Liver (tissue), 8 donors: ENCODE measurements at regions not wholly inside any gene's neighbourhood (a gene's known extent, or its start where the extent isn't known, plus 50 kb on each side); places are given as distances from the start of the nearest gene placed in this dataset.

Experiments
- DNase-seq: peaks from one replicate; pipeline ENCODE4 v3.0.0-alpha.2; 2017; ENCODE audit warnings: low spot score
- H3K27ac ChIP-seq, 2 donors: one replicate each; pipeline ENCODE4 v1.7.0; 2013; ENCODE audit warnings: inconsistent platforms in 2 of 2, low read length in 2 of 2, control low read depth in 1 of 2, low read depth in 1 of 2, mild to moderate bottlenecking in 1 of 2
- H3K27me3 ChIP-seq, 4 donors: one replicate each; pipeline versions ENCODE4 v1.6.1 to v1.7.0; 2013; ENCODE audit warnings: low read length in 3 of 4, inconsistent platforms in 1 of 4, mild to moderate bottlenecking in 1 of 4, moderate library complexity in 1 of 4; ENCODE audit not compliant: control insufficient read depth in 4 of 4, insufficient read depth in 4 of 4
- H3K36me3 ChIP-seq, 4 donors: one replicate each; pipeline versions ENCODE4 v1.6.1 to v1.7.0; 2013; ENCODE audit warnings: low read length in 3 of 4, mild to moderate bottlenecking in 3 of 4, low read depth in 1 of 4, moderate library complexity in 1 of 4; ENCODE audit not compliant: control insufficient read depth in 4 of 4, insufficient read depth in 3 of 4
- H3K4me1 ChIP-seq, 4 donors: one replicate each; pipeline versions ENCODE4 v1.6.1 to v1.7.0; 2013; ENCODE audit warnings: low read length in 3 of 4, mild to moderate bottlenecking in 3 of 4, moderate library complexity in 1 of 4; ENCODE audit not compliant: control insufficient read depth in 4 of 4, insufficient read depth in 4 of 4
- H3K4me3 ChIP-seq, 3 donors: one replicate each; pipeline versions ENCODE4 v1.6.1 to v1.7.0; 2013; ENCODE audit warnings: low read length in 3 of 3, control low read depth in 1 of 3, low read depth in 1 of 3, mild to moderate bottlenecking in 1 of 3
- H3K9ac ChIP-seq, 2 donors: one replicate each; pipeline ENCODE4 v1.7.0; 2013; ENCODE audit warnings: low read length in 2 of 2, mild to moderate bottlenecking in 2 of 2, moderate library complexity in 2 of 2, control low read depth in 1 of 2, low read depth in 1 of 2
- H3K9me3 ChIP-seq, 4 donors: one replicate each; pipeline versions ENCODE4 v1.6.1 to v1.7.0; 2013; ENCODE audit warnings: low read length in 3 of 4; ENCODE audit not compliant: control insufficient read depth in 4 of 4
- ATF3 ChIP-seq: IDR thresholded peaks from 2 replicates; pipeline ENCODE4 v1.6.1; 2016; ENCODE audit warnings: antibody characterized with exemption
- EGR1 ChIP-seq, 2 donors: IDR thresholded peaks; 2 replicates each; pipeline ENCODE4 v1.6.1; 2016 to 2018; ENCODE audit warnings: antibody characterized with exemption in 2 of 2, low read depth in 2 of 2
- FOXA1 ChIP-seq: IDR thresholded peaks from 2 replicates; pipeline ENCODE4 v1.6.1; 2016; ENCODE audit warnings: antibody characterized with exemption
- FOXA2 ChIP-seq: IDR thresholded peaks from 2 replicates; pipeline ENCODE4 v1.6.1; 2016; ENCODE audit warnings: antibody characterized with exemption
- GABPA ChIP-seq, 2 donors: IDR thresholded peaks in 1 of 2; conservative IDR thresholded peaks in 1 of 2; 2 replicates each; pipeline ENCODE4 v1.6.1; 2016; ENCODE audit warnings: antibody characterized with exemption in 2 of 2, mild to moderate bottlenecking in 1 of 2, moderate library complexity in 1 of 2
- HNF4A ChIP-seq, 2 donors: conservative IDR thresholded peaks; 2 replicates each; pipeline ENCODE4 v1.6.1; 2016; ENCODE audit warnings: antibody characterized with exemption in 2 of 2, mild to moderate bottlenecking in 2 of 2
- HNF4G ChIP-seq: IDR thresholded peaks from 2 replicates; pipeline ENCODE4 v1.6.1; 2016; ENCODE audit warnings: antibody characterized with exemption
- JUND ChIP-seq, 2 donors: IDR thresholded peaks; 2 replicates each; pipeline ENCODE4 v1.6.1; 2016; ENCODE audit warnings: antibody characterized with exemption in 2 of 2
- NR2F2 ChIP-seq: IDR thresholded peaks from 2 replicates; pipeline ENCODE4 v1.6.1; 2016; ENCODE audit warnings: antibody characterized with exemption
- RAD21 ChIP-seq, 2 donors: IDR thresholded peaks; 2 replicates each; pipeline ENCODE4 v1.6.1; 2016; ENCODE audit warnings: antibody characterized with exemption in 2 of 2, mild to moderate bottlenecking in 2 of 2
- RXRA ChIP-seq, 2 donors: IDR thresholded peaks; 2 replicates each; pipeline ENCODE4 v1.6.1; 2017 to 2018; ENCODE audit warnings: antibody characterized with exemption in 2 of 2, mild to moderate bottlenecking in 1 of 2
- SP1 ChIP-seq: IDR thresholded peaks from 2 replicates; pipeline ENCODE4 v1.6.1; 2018; ENCODE audit warnings: antibody characterized with exemption, mild to moderate bottlenecking
- TAF1 ChIP-seq: conservative IDR thresholded peaks from 2 replicates; pipeline ENCODE4 v1.6.1; 2016; ENCODE audit warnings: antibody characterized with exemption, mild to moderate bottlenecking
- YY1 ChIP-seq: IDR thresholded peaks from 2 replicates; pipeline ENCODE4 v1.6.1; 2016; ENCODE audit warnings: antibody characterized with exemption, mild to moderate bottlenecking
- ZBTB33 ChIP-seq: IDR thresholded peaks from 2 replicates; pipeline ENCODE4 v1.6.1; 2016; ENCODE audit warnings: antibody characterized with exemption
- WGBS: extraction: QIAGEN DNeasy Blood & Tissue Kit; methylation state at CpG from one replicate; pipeline ENCODE4 v1.1.7; 2013; 5-methylcytosine and 5-hydroxymethylcytosine counted together
- TF ChIP-seq, protein P1 (sequence below): IDR thresholded peaks from 2 replicates; pipeline ENCODE4 v1.6.1; 2016; ENCODE audit warnings: antibody characterized with exemption, mild to moderate bottlenecking
- TF ChIP-seq, protein P2 (sequence below): IDR thresholded peaks from 2 replicates; pipeline ENCODE4 v1.6.1; 2016; ENCODE audit warnings: antibody characterized with exemption
- TF ChIP-seq, protein P3 (sequence below): fragments of 150-350 bp; IDR thresholded peaks from 2 replicates; pipeline ENCODE4 v1.5.1; 2017; ENCODE audit warnings: improper control_type of control experiment, low read depth, low read length; ENCODE audit not compliant: missing input control
- donor health status: healthy.
- donor health status: healthy.
- donor health status: healthy.
- donor health status: healthy.
- donor health status: healthy.

GRCh38 chr13:99686944-99687411 lies 185.7 kb downstream of the TM9SF2 start:
- Histone ChIP-seq H3K27ac (no peak overlapping the region), H3K9me3 (no peaks in the 10 kb centered on the region)
- DNase-seq: no peak

More at GRCh38 chr13:99686944-99687411, 185.7 kb downstream of the TM9SF2 start:
- H3K27me3 ChIP-seq: no peaks in the 10 kb centered on the region
- no peak overlapping the region for H3K9ac ChIP-seq
- WGBS: 74% methylated on average over 6 of the region's 6 CpGs
- H3K4me1 ChIP-seq: no peaks in the 10 kb centered on the region
- TF ChIP-seq HNF4G (no peak), FOXA2 (no peak), EGR1 (IDR thresholded peaks at IDR 0.05; ENCODE audit: low read depth in 2 of 2) (no peak), GABPA (IDR thresholded peaks at IDR 0.05 in 1 of 2, conservative IDR thresholded peaks at IDR 0.05 in 1 of 2) (no peak), ZBTB33 (no peak), JUND (IDR thresholded peaks at IDR 0.05) (no peak), YY1 (no peak), SP1 (no peak), RAD21 (IDR thresholded peaks at IDR 0.05) (no peak), FOXA1 (no peak), RXRA (IDR thresholded peaks at IDR 0.05) (no peak), HNF4A (conservative IDR thresholded peaks at IDR 0.05) (no peak), TAF1 (no peak), NR2F2 (no peak), ATF3 (no peak)
- TF ChIP-seq, protein P1, sequence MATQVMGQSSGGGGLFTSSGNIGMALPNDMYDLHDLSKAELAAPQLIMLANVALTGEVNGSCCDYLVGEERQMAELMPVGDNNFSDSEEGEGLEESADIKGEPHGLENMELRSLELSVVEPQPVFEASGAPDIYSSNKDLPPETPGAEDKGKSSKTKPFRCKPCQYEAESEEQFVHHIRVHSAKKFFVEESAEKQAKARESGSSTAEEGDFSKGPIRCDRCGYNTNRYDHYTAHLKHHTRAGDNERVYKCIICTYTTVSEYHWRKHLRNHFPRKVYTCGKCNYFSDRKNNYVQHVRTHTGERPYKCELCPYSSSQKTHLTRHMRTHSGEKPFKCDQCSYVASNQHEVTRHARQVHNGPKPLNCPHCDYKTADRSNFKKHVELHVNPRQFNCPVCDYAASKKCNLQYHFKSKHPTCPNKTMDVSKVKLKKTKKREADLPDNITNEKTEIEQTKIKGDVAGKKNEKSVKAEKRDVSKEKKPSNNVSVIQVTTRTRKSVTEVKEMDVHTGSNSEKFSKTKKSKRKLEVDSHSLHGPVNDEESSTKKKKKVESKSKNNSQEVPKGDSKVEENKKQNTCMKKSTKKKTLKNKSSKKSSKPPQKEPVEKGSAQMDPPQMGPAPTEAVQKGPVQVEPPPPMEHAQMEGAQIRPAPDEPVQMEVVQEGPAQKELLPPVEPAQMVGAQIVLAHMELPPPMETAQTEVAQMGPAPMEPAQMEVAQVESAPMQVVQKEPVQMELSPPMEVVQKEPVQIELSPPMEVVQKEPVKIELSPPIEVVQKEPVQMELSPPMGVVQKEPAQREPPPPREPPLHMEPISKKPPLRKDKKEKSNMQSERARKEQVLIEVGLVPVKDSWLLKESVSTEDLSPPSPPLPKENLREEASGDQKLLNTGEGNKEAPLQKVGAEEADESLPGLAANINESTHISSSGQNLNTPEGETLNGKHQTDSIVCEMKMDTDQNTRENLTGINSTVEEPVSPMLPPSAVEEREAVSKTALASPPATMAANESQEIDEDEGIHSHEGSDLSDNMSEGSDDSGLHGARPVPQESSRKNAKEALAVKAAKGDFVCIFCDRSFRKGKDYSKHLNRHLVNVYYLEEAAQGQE: no peak
- TF ChIP-seq, protein P2, sequence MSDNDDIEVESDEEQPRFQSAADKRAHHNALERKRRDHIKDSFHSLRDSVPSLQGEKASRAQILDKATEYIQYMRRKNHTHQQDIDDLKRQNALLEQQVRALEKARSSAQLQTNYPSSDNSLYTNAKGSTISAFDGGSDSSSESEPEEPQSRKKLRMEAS: no peak
- TF ChIP-seq, protein P3, sequence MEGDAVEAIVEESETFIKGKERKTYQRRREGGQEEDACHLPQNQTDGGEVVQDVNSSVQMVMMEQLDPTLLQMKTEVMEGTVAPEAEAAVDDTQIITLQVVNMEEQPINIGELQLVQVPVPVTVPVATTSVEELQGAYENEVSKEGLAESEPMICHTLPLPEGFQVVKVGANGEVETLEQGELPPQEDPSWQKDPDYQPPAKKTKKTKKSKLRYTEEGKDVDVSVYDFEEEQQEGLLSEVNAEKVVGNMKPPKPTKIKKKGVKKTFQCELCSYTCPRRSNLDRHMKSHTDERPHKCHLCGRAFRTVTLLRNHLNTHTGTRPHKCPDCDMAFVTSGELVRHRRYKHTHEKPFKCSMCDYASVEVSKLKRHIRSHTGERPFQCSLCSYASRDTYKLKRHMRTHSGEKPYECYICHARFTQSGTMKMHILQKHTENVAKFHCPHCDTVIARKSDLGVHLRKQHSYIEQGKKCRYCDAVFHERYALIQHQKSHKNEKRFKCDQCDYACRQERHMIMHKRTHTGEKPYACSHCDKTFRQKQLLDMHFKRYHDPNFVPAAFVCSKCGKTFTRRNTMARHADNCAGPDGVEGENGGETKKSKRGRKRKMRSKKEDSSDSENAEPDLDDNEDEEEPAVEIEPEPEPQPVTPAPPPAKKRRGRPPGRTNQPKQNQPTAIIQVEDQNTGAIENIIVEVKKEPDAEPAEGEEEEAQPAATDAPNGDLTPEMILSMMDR: no peak
- no peak overlapping the region for H3K4me3 ChIP-seq
- H3K36me3 ChIP-seq: no peaks in the 10 kb centered on the region
